NCI-H146 (cell line): ENCODE measurements at regions not wholly inside any gene's neighbourhood (a gene's known extent, or its start where the extent isn't known, plus 50 kb on each side); places are given as distances from the start of the nearest gene placed in this dataset.
A peak's percentile ranks its signal among the peaks of the same experiment; 100 is the strongest.

Source experiments
- DNase-seq: peaks from one replicate; lab custom pipeline; 2025; lab: John Stamatoyannopoulos, UW

DNA sequence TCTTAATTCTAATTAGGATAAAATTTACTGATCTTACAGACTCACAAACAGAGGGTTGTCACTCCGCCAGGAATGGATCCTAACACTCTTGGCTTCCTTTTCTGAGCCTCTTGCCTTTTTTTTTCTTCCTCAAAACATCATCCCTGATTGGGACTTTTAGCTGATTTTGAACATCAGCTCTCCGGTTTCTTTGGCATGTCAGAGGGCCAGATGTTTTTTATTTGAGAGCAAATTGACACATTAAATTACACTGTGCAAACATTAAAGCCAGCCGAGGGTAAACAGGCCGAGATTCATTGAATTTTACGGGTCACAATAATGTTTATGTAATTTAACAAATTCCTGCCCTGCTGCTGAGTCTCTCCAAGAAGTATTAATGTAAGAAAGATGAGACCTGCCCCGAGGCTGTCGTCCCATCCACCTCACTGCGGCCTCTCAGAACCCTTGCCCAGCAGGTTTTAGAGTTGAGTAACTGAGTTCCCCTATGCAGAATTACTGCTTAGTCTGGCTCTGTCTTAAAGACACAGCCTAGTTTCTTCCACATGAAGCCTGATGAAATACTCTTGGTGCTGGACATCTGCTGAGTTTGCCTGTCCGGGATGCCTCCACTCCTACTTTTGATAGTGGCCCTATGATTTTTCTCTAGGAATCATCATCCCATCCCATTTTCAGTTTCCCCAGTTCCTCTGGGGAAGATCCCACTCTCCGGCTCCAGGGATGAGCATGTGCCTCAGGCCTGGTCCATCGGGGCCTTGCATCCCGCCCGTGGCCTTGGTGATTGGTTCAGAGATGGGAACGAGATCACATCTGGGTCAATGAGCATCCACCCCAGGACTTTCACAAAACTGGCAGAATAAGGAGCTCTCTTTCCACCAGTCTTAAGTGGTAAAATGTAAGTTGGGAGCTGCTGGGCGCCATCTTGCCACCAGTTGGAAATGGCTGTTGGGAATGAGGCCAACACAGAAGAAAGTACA lies 226.6 kb upstream of the TLE3 start:
- peak; percentile 6 for DNase-seq

DNA sequence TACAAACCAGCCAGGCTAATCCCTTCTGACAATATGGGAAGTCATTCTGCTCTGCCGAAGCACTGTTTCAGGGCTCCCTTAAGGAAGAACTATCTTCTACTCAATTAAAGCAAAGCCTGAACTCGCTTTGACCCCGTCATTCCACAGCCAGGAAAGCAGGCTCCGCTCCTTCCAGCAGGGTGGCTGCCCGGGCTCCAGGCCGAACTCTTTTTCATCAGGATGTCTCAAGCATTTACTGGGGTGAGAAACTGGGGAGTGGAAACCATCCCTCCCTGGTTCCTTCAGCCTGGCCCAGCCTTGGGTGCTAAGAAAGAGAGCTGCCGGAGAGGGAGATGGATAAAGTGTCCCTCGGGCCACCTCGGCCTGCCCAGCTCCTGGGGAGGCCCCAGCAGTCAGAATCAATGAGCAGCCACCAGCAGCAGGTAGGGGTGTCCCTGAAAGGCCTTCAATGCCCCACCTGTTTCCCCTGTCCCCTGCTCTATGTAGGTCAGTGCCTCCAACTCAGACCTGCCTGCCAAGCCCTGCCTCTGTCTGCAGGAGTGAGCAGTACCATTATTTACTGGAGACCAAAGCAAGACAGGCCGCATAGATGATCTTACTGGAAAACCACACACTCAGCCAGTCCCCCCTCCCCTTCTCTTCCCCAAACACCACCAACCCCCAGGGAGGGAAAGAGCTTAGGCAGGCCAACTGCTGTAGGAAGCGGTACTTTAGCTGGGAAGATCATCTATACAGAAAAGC lies 225.6 kb upstream of the TLE3 start:
- peak; percentile 22 for DNase-seq

DNA sequence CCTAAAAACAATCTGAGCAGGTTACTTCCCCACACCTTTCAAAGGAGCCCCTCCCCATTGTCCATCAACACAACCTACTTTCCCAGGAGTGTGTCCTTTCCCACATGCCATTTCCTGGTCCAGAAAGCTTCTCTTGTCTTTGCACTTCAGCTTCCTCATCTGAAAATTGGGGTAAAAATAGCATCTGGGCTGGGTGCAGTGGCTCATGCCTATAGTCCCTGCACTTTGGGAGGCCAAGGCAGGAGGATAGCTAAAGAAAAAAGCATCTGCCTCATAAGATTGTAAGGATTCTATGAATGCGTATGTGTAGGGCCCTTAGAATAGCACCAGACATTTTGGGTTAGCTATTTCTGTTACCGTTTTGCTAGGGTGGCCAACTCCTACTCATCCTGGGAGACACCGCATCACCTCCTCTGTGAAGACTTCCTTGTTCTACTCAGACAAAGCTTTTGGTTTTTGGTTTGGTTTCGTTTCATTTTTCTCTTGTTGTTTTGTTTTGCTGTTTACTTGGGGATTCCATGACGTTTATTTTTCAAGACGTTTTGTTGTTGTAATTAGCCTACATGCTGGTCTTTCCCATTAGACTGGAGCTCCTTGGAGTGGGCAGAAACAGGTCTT lies 224.4 kb upstream of the TLE3 start:
- DNase-seq, result no peak

DNA sequence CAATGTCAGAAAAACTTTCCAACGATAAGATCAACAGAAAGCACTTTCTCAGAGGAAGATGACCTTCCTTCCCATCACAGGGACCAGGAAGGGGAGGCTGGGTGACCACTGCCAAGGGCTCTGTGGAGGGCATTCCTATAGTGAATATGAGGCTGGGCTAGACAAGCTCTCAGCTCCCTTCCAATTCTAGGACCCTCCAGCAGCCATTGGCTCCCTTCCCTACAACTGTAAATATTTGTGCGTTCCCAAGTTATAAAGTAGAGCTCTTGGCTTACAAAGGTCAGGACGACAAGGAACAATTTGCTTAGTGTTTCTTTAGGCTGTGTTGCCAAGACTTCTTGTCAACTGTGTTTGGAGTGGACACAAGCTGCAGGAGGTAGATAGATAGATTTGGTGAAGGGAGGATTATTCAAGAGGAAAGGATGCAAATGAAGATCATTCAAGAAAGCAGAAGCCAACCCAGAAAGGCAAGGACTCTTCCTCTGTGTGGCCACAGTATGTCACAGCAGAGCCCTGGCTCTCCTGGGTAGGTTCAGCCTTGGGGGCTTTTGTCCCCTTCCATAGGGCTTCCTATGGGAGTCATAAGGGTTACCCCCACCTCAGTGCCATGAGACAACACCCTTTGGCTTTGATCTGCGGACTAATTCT lies 223.6 kb upstream of the TLE3 start:
- DNase-seq, result no peak

DNA sequence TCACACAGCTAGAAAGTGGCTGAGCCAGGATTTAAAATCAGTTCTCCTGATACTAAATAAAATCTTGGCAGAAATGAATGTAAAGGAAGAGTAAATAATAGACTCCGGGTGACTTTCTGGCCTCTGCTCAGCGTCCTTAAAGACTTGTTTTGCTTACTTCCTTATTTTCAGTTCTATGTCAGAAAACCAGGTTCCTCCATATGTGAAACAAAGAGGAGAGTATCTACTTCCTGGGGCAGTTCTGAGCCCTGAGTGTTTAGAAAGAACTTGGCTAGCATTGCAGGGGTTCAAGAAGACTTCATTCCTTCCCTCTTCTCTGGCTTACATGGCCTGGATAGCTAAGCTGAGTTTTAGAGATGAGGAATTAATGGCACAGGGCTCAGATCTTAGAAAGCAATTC lies 222.8 kb upstream of the TLE3 start:
- DNase-seq, result no peak

DNA sequence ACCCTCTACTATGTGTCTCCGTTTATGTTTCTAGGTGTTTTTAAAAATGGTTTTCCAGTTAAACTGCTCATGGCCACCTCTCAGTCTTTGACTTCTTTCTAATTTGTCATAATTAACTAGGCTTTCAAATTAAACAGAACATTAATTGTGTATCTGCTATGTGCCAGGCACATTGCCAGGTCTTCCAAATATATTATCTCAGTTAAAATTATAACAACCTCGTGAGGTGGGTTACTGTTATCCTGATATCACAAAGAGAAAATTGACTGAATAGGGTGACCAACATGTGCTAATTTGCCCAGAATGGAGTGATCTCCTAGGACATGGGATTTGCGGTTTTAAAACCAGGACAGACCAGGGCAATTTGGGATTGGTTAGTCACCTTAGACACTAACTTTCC lies 222.4 kb upstream of the TLE3 start:
- DNase-seq, result no peak

DNA sequence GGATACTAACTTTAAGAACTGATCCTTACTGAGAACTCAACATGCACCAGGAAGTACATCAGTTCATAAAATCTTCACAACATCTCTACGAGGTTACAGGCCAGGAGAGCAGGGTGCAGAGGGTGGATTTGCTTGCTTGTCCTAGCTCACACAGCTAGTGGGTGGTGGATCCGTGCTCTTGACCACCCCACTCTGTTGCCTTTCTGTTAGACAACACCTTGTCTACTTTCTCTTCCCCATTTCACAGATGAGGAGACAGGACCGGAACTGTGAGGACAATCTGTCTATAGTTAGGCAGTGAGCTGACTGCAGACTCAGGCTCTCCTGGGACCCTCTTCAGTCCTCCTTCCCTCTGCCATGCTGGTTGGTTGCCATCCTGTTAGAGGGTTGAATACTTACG lies 221.7 kb upstream of the TLE3 start:
- no peak for DNase-seq

DNA sequence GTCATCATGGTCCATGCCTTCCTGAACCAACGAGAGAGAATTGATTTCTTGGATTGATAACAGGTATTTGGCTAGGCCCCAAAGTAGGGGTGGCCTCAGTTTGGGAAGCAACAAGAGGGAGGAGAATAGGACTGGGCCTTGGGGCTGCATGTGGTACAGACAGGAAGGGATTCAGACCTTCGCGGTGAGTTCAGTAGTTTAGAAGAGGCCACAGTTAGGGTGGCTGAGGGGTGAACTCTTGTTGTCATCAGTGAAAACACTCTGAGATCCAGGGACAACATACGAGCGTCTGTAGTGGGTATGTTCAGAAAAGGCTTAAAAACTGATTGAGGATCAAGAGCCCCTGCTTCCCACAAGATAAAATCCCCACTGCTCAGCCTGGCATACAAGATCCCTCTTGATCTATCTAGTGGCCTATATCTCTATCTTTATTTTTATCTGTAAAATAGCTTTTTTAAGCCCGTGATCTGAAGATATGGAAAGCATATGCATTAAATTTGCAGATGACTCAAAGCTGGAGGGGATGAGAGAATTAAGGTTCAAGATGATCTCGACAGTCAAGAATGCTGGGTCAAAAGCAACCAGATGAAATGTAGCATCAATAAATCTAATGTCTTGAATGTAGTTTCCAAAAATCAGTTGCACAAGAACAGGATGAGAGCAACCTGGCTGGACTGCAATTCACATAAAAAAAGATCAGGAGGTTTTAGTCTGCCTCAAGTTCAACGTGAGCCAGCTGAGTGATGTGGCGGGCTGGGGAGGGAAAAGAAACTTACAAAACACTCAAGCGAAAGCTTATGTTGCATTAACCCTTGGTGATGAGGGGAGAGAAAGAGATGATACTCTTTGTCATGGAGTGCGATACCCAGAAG lies 221.1 kb upstream of the TLE3 start:
- no peak for DNase-seq

DNA sequence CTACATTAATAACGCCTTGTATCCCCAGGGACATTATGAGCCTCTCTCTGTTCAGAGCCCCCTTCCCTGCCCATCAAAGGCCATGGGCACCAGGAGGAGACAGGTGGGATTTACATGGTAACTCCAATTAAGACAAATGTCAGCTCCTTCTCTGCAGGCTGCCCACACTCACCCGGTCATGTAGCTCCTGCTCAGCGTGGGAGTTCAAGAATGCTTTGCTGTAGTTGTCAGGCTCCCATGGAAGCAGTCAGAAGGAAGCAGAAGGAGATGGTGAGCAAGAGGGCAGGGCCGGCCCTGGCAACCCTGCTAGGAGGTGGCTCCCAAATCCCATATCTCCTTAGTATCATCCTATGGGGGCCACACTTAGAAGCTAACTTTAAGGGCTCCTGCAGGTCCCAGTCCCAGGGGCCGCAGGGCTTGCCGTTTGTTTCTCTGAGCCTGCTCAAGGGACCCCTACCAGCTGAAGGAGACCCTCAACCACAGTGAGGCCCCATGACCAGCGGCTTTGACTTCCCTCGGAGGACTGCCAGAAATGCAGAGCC lies 218.4 kb upstream of the TLE3 start:
- no peak for DNase-seq

DNA sequence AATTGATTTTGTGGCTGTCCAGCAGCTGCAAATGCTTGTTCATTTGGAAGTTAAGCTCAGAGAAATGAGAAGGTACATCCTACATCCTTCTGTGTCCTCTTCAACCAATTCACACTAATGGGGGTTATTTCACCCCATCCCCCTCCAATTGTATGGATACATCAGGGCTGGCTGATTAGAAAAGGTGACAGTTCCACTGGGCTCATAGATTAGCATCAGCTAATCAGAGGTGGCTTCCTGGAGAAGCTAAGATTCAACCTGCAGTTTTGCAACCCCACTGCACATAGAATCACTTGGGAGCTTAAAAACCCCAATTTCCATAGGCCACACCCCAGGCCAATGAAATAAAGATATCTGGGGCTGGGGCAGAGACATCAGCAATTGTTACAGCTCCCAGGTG lies 217.7 kb upstream of the TLE3 start:
- no peak for DNase-seq

DNA sequence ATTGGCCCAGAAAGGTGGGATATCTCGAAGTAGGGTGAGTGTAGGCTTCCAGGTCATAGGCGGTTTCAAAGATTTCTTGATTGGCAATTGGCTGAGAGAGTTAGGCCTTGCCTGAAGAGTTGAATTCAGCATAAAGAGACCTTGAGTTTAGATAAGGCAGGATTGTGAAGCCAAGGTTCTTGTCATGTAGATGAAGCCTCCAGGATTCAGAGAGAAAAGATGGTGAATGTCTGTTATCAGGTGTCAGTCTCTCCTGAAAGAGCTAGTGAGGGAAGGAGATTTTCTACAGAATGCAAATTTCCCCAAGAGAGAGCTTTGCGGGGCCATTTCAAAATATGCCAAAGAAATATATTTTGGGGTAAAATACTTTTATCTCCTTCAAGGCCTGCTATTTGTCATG lies 217.0 kb upstream of the TLE3 start:
- no peak for DNase-seq

DNA sequence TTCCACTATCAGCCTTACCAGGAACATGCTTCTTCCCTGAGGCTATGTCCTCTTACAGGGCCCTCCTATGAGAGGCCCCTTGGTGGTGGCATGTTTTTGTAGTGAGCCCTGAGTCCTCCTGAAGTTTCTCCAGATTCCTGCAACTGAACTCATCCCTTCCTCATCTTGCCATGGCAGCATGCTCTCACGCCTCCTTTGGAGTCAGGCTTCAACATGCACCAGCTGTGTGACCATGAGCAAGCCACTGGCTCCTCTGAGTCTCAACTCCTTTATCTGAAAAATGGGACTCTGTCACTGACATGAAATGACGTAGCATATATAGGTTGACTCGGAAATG lies 216.3 kb upstream of the TLE3 start:
- no peak for DNase-seq

DNA sequence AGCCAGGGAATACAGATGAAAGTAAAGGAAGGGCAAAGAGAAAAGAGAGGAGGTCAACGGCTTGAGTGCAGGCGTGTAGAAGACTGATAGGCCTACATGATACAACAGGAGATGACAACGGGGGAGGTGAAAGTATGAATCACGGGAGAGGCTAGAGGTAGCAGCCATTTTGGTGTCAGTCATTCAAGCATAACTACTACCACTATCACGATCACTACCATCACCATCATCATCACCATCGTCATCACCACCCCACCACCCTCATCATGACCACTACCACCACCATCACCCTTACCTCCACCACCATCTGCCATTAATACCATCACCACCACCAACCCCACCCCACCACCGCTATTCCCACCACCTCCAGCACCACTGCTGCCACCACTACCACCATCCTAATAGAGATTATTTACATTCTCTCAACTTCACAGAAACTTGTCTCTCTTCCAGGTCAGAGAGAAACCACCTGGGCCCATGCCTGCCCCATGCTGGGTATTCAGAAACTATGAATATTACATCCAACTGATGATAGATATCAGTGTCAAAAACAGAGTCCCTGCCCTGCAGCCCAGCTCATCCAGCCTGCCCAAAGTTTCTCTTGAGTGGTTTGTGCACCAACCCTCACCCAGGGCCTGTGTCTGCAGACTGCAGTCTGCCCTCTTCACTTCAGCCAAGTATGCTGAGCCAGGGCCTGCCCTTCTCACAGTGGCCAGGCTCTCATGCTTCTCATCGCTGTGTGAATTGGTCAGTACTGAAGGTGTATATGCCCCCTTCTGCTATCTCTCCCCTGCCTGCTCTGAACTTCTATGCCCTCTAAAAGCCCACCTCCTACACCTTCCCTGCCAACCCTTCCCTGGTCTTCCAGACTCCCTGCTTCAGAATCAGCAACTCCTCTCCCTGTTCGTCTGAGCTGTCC lies 215.6 kb upstream of the TLE3 start:
- DNase-seq, result no peak

DNA sequence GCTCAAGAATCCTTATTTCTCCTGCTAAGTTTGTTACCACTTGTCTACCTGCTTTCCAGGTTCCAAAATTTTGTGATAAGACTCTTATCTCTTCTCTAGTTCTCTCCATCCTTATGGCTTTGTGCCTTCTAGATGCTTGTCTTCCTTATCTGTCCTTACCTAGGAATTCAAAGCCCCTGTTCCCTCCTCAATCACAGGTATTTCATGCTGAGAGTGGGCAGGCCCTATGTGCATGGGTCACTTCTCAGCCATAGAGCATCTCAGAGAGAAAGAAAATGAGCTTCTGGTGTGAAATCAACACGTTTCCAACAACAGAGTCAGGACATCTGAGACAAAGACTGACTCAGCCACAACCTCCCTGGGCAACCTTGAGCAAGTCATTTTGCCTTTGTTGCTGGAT lies 214.1 kb upstream of the TLE3 start:
- DNase-seq, result no peak

DNA sequence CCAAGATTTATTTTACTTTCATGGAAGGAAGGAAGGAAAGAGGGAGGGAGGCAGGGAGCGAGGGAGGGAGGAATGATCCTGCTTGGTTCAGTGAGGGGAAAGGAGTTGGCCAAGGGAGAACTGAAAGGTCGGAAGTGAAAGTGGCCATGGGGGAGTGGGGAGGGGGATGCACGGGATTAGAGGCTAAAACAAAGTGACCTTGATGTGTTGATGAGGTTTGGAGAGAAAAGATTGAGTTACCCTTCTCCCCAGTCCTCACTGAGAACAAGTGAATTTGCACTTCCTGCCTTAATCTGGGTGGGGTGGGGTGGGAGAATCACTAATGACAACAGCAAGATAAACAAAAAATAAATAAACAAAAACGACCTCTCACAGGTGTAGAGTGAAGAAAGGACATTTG lies 212.0 kb upstream of the TLE3 start:
- DNase-seq, result no peak

DNA sequence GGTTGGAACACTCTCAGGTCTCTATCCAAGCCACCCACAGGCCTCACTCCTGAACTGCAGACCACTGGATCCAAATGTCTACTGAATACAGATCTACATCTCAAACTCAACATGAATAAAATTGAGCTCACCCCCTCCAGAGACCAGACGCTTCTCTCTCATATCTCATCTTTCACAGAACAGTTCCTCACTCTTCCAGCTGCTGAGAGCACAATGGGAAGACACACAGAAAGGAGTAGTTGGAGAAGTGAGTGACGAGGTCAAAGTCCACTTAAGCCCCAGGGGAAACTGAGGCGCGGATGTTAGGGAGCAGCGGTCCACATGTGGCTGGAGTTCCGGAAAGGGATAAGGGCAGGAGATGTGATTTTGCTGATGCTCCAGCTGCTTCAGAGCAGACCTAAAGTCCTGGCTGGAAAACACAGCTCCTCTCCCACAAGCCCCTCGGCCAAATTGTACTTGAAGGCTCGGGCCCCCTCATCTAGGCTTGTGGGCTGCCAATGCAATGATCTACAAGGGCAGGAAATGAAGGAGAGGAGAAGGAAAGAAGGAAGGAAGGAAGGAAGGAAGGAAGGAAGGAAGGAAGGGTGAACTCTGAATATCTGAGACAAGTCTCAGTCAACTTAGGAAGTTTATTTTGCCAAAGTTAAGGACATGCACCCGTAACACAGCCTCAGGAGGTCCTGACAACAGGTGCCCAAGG lies 211.2 kb upstream of the TLE3 start:
- no peak for DNase-seq

DNA sequence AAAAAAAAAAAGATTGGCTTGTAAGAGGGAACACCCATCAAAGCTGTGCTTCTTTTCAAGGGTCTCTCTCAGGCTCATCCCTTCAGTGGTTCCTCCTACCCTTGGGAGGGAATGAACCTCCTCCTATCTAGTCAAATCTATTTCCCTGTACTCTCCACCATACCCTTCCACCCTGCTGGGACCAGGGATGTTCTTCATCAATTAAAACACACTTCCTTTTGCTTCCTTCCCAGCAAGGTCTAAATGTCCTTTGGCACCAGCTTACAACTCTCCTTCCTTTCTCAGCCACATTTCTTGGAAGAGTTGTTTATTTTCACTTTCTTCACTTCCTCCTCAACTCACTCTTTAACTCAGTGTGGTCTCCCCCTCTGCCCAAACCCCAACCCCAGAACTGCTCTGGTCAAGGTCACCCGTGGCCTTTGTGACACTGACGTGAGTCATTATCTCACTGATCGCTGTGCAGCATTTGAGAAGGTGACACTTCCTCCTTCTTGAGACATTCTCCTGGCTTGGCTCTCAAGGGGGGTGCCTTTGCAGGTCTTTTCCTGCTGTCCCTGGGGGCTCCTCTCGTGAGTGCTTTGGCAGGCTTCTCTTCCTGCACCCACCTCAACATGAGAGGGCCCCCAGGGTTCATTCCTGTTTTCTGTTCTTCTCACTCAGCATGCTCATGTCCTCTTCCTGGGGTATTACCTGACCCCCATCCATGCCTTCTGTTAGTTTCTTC lies 210.5 kb upstream of the TLE3 start:
- DNase-seq, result no peak

DNA sequence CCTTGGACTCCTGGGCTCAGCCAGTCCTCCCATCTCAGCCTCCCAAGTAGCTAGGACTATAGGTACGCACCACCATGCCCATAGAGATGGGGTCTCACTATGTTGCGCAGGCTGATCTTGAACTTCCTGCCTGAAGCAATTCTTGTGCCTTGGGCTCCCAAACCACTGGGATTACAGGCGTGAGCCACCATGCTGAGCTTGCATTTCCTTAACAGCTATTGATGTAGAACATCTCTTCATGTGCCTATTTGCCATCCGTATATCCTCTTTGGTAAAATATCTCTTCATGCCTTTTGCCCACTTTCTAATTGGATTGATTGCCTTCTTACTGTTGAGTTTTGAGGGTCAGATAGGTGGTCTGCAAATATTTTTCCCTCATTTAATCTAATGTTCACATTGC lies 208.9 kb upstream of the TLE3 start:
- DNase-seq, result no peak

DNA sequence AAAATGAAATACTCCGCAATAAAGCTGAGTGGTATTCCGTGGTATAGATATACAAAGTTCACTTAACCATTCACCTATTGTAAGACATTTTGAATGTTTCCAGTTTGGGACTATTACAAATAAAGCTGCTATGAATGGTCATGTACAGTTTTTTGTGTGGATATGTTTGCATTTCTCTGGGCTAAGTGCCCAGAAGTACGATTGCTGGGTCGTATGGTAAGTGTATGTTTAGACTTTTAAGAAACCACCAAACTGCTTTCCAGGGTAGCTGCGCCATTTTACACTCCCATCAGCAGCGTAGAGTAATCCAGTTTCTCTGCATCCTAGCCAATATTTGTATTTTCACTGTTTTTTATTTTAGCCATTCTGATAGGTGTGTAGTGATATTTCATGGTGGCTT lies 208.4 kb upstream of the TLE3 start:
- no peak for DNase-seq
